Testis (tissue), 2 donors: ENCODE measurements at regions not wholly inside any gene's neighbourhood (a gene's known extent, or its start where the extent isn't known, plus 50 kb on each side); places are given as distances from the start of the nearest gene placed in this dataset.

Source experiments
- POLR2A ChIP-seq: fragments of 450-650 bp; IDR thresholded peaks from one replicate; pipeline ENCODE4 v1.6.1; 2017; ENCODE audit warnings: antibody characterized with exemption, mild to moderate bottlenecking, moderate library complexity
- TF ChIP-seq, protein P1 (sequence below), 3 experiments: fragments of 450-650 bp in 2 of 3; fragments of 200-600 bp in 1 of 3; sonication (generic) in 1 of 3; IDR thresholded peaks; one replicate each; pipeline ENCODE4 v1.5.1; 2016 to 2019; ENCODE audit warnings: antibody characterized with exemption in 3 of 3, mild to moderate bottlenecking in 2 of 3, moderate library complexity in 1 of 3

- TF ChIP-seq, protein P1, sequence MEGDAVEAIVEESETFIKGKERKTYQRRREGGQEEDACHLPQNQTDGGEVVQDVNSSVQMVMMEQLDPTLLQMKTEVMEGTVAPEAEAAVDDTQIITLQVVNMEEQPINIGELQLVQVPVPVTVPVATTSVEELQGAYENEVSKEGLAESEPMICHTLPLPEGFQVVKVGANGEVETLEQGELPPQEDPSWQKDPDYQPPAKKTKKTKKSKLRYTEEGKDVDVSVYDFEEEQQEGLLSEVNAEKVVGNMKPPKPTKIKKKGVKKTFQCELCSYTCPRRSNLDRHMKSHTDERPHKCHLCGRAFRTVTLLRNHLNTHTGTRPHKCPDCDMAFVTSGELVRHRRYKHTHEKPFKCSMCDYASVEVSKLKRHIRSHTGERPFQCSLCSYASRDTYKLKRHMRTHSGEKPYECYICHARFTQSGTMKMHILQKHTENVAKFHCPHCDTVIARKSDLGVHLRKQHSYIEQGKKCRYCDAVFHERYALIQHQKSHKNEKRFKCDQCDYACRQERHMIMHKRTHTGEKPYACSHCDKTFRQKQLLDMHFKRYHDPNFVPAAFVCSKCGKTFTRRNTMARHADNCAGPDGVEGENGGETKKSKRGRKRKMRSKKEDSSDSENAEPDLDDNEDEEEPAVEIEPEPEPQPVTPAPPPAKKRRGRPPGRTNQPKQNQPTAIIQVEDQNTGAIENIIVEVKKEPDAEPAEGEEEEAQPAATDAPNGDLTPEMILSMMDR (IDR thresholded peaks at IDR 0.05): no peak
- no peak for TF ChIP-seq POLR2A
Observed at GRCh38 chr3:65201926-65202325, 514.1 kb upstream of the ADAMTS9 start.
